K562 (cell line): ENCODE measurements at regions not wholly inside any gene's neighbourhood (a gene's known extent, or its start where the extent isn't known, plus 50 kb on each side); places are given as distances from the start of the nearest gene placed in this dataset.

ENCODE experiments used
- ATAC-seq: fragments of 200-7000 bp; cut with Tn5 transposase; 3 replicates; pipeline ENCODE4 v1.9.1; 2020; ENCODE audit warnings: moderate library complexity
- BruUV-seq: library from RNA; stranded (reverse); fragments of 400-500 nt; replicated peaks from 2 replicates; lab custom pipeline; 2021; lab: Mats Ljungman, UMichigan
- CTCF ChIA-PET: fragments of 300-600 bp; formaldehyde crosslinking; extraction: SDS; loops from one replicate; lab custom pipeline; 2021; ENCODE audit warnings: low intra/inter-chr PET ratio; lab: Yijun Ruan, JAX
- POLR2A ChIA-PET: fragments of 300-600, 350-650 bp; sonication (Branson Sonifier 250); formaldehyde crosslinking; extraction: SDS; loops from one replicate; lab custom pipeline; 2021; ENCODE audit warnings: antibody characterized with exemption, inconsistent platforms; lab: Yijun Ruan, JAX
- DNase-seq, 4 experiments: peaks; one replicate each; pipeline versions ENCODE4 v3.0.0 to v3.0.0-alpha.2; 2011 to 2018; ENCODE audit warnings: low spot score in 3 of 4, mixed read lengths in 3 of 4; ENCODE audit errors: extremely low read depth in 1 of 4
- FAIRE-seq: peaks from 2 replicates; lab custom pipeline; 2011; peaks lifted over from hg19 to GRCh38; lab: Jason Lieb, UNC
- H2AFZ ChIP-seq: 2 replicates; pipeline ENCODE4 v1.6.0; 2011; ENCODE audit warnings: low read depth, low read length, control low read depth, inconsistent platforms
- H3K27ac ChIP-seq: fragments of 200-600 bp; 3 replicates; pipeline ENCODE4 v1.8.0; 2011; ENCODE audit warnings: low read depth, mild to moderate bottlenecking, control low read depth, inconsistent platforms, low read length, moderate library complexity, mixed read lengths; ENCODE audit errors: extremely low read depth
- H3K27me3 ChIP-seq, 2 experiments: fragments of 300-600 bp in 1 of 2; 2 replicates in 1 of 2; 3 replicates in 1 of 2; pipeline versions ENCODE4 v1.6.0 to v1.8.0; 2011; ENCODE audit warnings: inconsistent platforms in 2 of 2, low read length in 2 of 2, mild to moderate bottlenecking in 1 of 2, mixed read lengths in 1 of 2, moderate library complexity in 1 of 2; ENCODE audit not compliant: control insufficient read depth in 2 of 2, insufficient read depth in 2 of 2
- H3K36me3 ChIP-seq: fragments of 300-600 bp; 3 replicates; pipeline ENCODE4 v1.8.0; 2011; ENCODE audit warnings: mild to moderate bottlenecking, low read length, inconsistent platforms; ENCODE audit not compliant: control insufficient read depth, insufficient read depth
- H3K4me1 ChIP-seq, 2 experiments: fragments of 200-600 bp in 1 of 2; replicated peaks in 1 of 2; 2 replicates in 1 of 2; 3 replicates in 1 of 2; pipeline versions ENCODE4 v1.5.1 to v1.8.0; 2011; ENCODE audit warnings: inconsistent platforms in 2 of 2, low read length in 2 of 2, mild to moderate bottlenecking in 1 of 2, mixed read lengths in 1 of 2, moderate library complexity in 1 of 2; ENCODE audit not compliant: control insufficient read depth in 2 of 2, insufficient read depth in 2 of 2
- H3K4me2 ChIP-seq: 2 replicates; pipeline ENCODE4 v1.6.1; 2011; ENCODE audit warnings: low read length, control low read depth, inconsistent platforms, mixed read lengths; ENCODE audit not compliant: insufficient read depth
- H3K4me3 ChIP-seq: fragments of 200-600 bp; sonication (generic), shearing (Covaris generic); 2 replicates; pipeline ENCODE4 v1.5.1; 2016; ENCODE audit warnings: control low read depth, inconsistent platforms
- H3K79me2 ChIP-seq: fragments of 200-600 bp; 3 replicates; pipeline ENCODE4 v1.8.0; 2011; ENCODE audit warnings: low read length, inconsistent platforms; ENCODE audit not compliant: control insufficient read depth, insufficient read depth
- H3K9ac ChIP-seq, 2 experiments: 2 replicates each; pipeline versions ENCODE4 v1.6.0 to v1.6.1; 2011; ENCODE audit warnings: low read depth in 2 of 2, low read length in 2 of 2, control low read depth in 1 of 2, inconsistent platforms in 1 of 2, mild to moderate bottlenecking in 1 of 2, mixed read lengths in 1 of 2; ENCODE audit not compliant: insufficient read depth in 1 of 2
- H3K9me1 ChIP-seq: one replicate; pipeline ENCODE4 v1.6.0; 2011; ENCODE audit warnings: inconsistent platforms, mild to moderate bottlenecking, low read length, moderate library complexity; ENCODE audit not compliant: control insufficient read depth, insufficient read depth
- H3K9me3 ChIP-seq: replicated peaks from 2 replicates; pipeline ENCODE4 v1.5.1; 2011; ENCODE audit warnings: low read depth, low read length, inconsistent platforms; ENCODE audit not compliant: control insufficient read depth, insufficient read depth
- H4K20me1 ChIP-seq: replicated peaks from 2 replicates; pipeline ENCODE4 v1.6.1; 2011; ENCODE audit warnings: low read length, inconsistent platforms, mixed read lengths; ENCODE audit not compliant: control insufficient read depth, insufficient read depth
- GTF2F1 ChIP-seq: IDR thresholded peaks from 2 replicates; pipeline ENCODE4 v1.6.1; 2011; ENCODE audit warnings: low read depth, low read length, improper control_type of control experiment
- ZNF511 ChIP-seq: sonication (generic); formaldehyde crosslinking; IDR thresholded peaks from 2 replicates; pipeline ENCODE4 v1.8.0; 2022; ENCODE audit warnings: mild to moderate bottlenecking, missing genetic modification reagents
- WGBS: fragments of 100-300 bp; shearing (Covaris generic); methylation state at CpG from one replicate; pipeline ENCODE4 v1.1.6; 2016; ENCODE audit warnings: low coverage, mixed read lengths; ENCODE audit not compliant: insufficient coverage; ENCODE audit errors: missing lambda C conversion rate; 5-methylcytosine and 5-hydroxymethylcytosine counted together
- in situ Hi-C: fragments of 300-500 bp; cut with MboI; formaldehyde crosslinking; loops from 4 replicates; pipeline ENCODE4 v1.15.0; 2018; ENCODE audit warnings: inconsistent platforms, mixed read lengths
- intact Hi-C: fragments of 100-400 bp; cut with micrococcal nuclease; formaldehyde crosslinking; loops from 2 replicates; pipeline ENCODE4 v1.14.2; 2022
- TF ChIP-seq, protein P1 (sequence below): fragments of 150-350 bp; IDR thresholded peaks from 2 replicates; pipeline ENCODE4 v1.6.1; 2014; ENCODE audit warnings: low read depth, mild to moderate bottlenecking, low read length, borderline replicate concordance

GRCh38 chr3:20343790-20344189, 157.8 kb upstream of the SGO1 start:
- FAIRE-seq, result no peak
- intact Hi-C loops, result loop anchor here (5.0 to 10.0 kb wide), 6 partner anchors 119 to 1774 kb away; no protein-coding TSS in a partner anchor

More at GRCh38 chr3:20343790-20344189, 157.8 kb upstream of the SGO1 start:
- H3K4me1 ChIP-seq, result no peaks in the 10 kb centered on the region
- no peak for DNase-seq
- ChIA-PET CTCF (no interaction called here), POLR2A (interaction anchor here (1.0 kb wide), 1 partner anchor 17 kb away, joined by 3 read pairs; no protein-coding TSS in a partner anchor)
- no peak overlapping the region for H3K27ac ChIP-seq
- BruUV-seq, result no TSS peak
- in situ Hi-C loops, result no loop called here
- H3K4me3 ChIP-seq, result no peak overlapping the region
- TF ChIP-seq ZNF511 (no peak), GTF2F1 (no peak)
- TF ChIP-seq, protein P1, sequence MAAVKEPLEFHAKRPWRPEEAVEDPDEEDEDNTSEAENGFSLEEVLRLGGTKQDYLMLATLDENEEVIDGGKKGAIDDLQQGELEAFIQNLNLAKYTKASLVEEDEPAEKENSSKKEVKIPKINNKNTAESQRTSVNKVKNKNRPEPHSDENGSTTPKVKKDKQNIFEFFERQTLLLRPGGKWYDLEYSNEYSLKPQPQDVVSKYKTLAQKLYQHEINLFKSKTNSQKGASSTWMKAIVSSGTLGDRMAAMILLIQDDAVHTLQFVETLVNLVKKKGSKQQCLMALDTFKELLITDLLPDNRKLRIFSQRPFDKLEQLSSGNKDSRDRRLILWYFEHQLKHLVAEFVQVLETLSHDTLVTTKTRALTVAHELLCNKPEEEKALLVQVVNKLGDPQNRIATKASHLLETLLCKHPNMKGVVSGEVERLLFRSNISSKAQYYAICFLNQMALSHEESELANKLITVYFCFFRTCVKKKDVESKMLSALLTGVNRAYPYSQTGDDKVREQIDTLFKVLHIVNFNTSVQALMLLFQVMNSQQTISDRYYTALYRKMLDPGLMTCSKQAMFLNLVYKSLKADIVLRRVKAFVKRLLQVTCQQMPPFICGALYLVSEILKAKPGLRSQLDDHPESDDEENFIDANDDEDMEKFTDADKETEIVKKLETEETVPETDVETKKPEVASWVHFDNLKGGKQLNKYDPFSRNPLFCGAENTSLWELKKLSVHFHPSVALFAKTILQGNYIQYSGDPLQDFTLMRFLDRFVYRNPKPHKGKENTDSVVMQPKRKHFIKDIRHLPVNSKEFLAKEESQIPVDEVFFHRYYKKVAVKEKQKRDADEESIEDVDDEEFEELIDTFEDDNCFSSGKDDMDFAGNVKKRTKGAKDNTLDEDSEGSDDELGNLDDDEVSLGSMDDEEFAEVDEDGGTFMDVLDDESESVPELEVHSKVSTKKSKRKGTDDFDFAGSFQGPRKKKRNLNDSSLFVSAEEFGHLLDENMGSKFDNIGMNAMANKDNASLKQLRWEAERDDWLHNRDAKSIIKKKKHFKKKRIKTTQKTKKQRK, result no peak
- no peak for ATAC-seq
- H3K9ac ChIP-seq, result no peak overlapping the region
- H3K79me2 ChIP-seq, result no peaks in the 10 kb centered on the region
- H3K36me3 ChIP-seq, result no peaks in the 10 kb centered on the region
- H3K9me1 ChIP-seq, result no peaks in the 10 kb centered on the region
- H3K4me2 ChIP-seq, result no peak overlapping the region
- 24% methylated on average over 3 of the region's 3 CpGs for WGBS
- H3K27me3 ChIP-seq, result no peaks in the 10 kb centered on the region
- H2AFZ ChIP-seq, result no peak overlapping the region
- H4K20me1 ChIP-seq, result no peaks in the 10 kb centered on the region
- H3K9me3 ChIP-seq, result no peaks in the 10 kb centered on the region
